ENCODE measurements at regions not wholly inside any gene's neighbourhood (a gene's known extent, or its start where the extent isn't known, plus 50 kb on each side); places are given as distances from the start of the nearest gene placed in this dataset.
"Not testable (repeated sequence)": the region's sequence is repeated elsewhere in the genome, so short reads cannot be mapped to it uniquely, and the experiment has no call there.

DNA sequence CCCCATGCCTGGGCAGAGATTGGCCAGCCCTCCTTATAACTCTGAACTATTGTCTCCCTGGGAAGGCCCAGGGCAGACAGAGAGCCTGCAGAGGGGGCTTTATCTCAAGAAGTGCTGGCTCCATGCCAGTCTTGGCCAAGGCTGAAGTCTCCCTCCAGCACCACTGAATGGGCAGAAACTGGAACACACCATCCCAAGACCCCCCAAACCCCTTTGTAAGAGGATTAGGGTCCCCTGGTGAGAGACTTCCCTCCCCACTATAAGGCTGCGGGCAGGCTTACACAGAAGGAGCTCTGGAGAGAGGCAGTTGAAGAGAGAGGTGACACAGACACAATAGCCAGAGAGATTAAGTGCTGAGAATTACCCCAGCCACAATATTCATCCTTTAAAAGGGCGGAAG, 97.2 kb downstream of the NAV1 start:
- no peak for FAIRE-seq
- no peak for DNase-seq (ENCODE audit: insufficient read length, low spot score)

- DNase-seq (ENCODE audit: insufficient read length, low spot score): no peak
Measured at GRCh38 chr1:201636510-201636971, 97.6 kb downstream of the NAV1 start.

GRCh38 chr1:201637282-201638079, 98.6 kb downstream of the NAV1 start:
- FAIRE-seq: no peak
- DNase-seq (ENCODE audit: insufficient read length, low spot score): no peak

More at GRCh38 chr1:201636510-201636971, 97.6 kb downstream of the NAV1 start:
- FAIRE-seq: peak; percentile 46

- no peak for FAIRE-seq
- no peak for DNase-seq (ENCODE audit: insufficient read length, low spot score)
Measured at GRCh38 chr1:201639391-201639790, 100.5 kb downstream of the NAV1 start.

DNA sequence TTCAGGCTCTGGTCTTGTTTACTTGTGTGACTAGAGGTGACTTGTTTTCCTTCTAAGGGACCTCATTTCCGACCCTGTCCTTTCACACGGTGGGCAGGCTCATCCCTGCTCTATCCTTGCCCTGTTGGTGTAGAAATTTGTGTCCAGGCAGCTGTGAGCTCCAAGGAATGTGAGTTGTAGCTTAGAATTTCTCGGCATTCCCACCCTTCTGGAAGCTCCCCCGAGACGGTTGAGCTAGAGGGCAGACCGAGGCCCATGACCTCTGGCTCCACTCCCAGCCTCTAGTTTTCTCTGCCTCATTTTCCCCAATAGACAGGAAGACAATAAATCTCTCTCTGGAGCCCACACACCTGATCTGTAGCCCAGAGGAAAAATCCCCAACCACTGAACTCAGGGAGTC, 100.9 kb downstream of the NAV1 start:
- DNase-seq (ENCODE audit: insufficient read length, low spot score): no peak
- FAIRE-seq: no peak

DNA sequence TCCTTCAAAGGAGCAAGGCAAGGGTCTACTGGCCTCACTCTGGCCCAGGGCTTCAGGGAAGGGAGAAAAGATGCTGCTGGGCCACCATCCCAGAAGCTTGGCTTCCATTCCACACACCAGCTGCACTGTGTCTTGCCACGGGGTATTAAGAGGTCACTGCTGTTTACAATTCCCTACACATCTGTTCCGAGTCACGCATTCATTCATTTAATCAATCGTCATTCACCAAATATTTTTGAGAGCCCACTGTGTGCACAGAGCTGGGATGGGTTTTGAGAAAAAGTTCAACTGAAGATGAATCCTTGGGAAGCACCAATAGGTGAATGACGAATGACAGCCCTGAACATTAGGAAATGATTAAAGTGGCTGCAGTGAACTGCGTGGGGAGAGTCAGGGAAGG, 101.7 kb downstream of the NAV1 start:
- FAIRE-seq: no peak
- DNase-seq (ENCODE audit: insufficient read length, low spot score): no peak

DNA sequence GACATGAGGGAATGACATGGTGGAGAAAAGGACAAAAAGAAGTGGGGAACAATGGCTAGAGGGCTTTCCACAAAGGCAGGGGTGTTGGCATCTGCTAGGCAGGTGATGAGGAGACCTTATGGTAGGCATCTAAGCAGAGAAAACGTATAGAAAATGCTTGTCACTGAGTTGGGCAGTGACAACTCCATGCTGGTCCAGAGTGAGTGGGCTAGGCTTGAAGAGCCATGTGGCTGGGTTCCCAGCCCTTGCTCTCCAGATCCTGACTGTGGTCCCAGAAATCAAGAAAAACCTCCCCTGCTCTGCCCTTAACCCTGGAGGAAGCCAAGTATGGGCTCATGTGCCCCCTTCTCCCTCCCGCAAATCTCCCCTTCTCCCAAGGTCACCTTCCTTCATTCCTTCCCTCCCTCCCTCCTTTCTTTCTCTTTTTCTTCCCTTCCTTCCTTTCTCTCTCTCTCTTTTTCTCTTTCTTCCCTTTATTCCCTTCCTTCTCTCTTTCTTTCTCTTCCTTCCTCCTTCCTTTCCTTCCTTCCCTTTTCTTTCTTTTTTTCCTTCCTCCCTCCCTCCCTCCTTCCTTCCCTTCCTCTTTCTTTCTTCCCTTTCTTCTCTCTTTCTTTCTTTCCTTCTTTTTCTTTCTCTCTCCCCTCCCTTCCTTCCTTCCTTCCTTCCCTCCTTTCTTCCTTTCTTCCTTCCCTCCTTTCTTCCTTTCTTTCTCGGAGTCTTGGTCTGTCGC, 102.8 kb downstream of the NAV1 start:
- FAIRE-seq: no peak
- no peak for DNase-seq (ENCODE audit: insufficient read length, low spot score)

GRCh38 chr1:201643835-201644104, 104.8 kb downstream of the NAV1 start:
- FAIRE-seq (no peak), DNase-seq (ENCODE audit: insufficient read length, low spot score) (no peak)

DNA sequence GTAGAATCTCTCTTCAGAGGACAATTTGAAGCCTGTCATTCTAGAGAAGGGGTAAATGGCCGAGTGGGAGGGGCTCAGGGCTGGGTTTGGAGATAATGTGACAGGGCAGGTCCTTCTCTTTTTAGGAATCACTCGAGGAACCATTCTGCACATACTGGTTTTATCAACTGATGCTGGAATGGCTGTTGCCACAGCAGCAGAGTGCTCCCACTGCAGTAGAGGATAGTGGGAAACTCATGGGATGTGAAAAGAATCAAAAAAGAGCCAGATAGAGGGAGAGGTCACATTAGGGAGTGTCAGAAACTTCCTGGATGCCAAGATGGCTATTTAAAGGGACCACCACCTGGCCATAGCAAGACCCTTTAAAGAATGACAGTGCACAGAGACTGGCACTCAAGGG, 105.3 kb downstream of the NAV1 start:
- no peak for DNase-seq (ENCODE audit: insufficient read length, low spot score)
- FAIRE-seq: no peak

- FAIRE-seq; DNase-seq (ENCODE audit: insufficient read length, low spot score): not testable (repeated sequence)
Measured at GRCh38 chr1:201645000-201645399, 106.1 kb downstream of the NAV1 start.

- FAIRE-seq (no peak), DNase-seq (ENCODE audit: insufficient read length, low spot score) (no peak)
Measured at GRCh38 chr1:201645956-201646355, 107.0 kb downstream of the NAV1 start.

DNA sequence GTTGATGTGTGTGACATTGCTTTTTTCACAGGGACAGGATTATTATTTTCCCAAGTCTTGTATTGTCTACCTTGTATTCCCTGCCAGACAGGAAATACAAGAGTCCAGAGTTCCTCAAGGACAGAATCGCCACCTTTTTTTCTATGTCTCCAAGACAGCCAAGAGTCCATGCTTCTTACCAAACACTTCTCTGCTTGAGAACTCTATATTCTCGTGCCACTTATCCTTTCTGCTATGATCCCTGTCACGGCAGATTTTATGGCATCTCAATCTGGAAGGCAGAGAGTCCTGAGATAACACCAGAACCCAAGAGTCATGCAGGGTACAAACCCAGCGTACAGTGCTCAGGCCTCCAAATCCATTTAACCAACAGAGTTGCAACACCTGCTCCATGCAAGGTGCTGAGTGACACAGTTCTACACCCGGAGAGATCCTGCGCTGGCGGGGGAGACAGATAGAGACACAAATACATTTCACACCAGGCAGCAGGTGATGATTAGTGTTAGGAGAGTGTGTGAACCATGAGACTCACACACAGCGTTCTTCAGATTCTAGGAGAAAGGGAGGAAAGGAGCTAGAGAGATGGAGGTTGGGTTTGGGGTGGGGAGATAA, 107.6 kb downstream of the NAV1 start:
- FAIRE-seq (no peak), DNase-seq (ENCODE audit: insufficient read length, low spot score) (no peak)

- DNase-seq (ENCODE audit: insufficient read length, low spot score): no peak
- FAIRE-seq: no peak
Measured at GRCh38 chr1:201647094-201647493, 108.2 kb downstream of the NAV1 start.

- FAIRE-seq: no peak
- DNase-seq (ENCODE audit: insufficient read length, low spot score): no peak
Measured at GRCh38 chr1:201647722-201648065, 108.8 kb downstream of the NAV1 start.

DNA sequence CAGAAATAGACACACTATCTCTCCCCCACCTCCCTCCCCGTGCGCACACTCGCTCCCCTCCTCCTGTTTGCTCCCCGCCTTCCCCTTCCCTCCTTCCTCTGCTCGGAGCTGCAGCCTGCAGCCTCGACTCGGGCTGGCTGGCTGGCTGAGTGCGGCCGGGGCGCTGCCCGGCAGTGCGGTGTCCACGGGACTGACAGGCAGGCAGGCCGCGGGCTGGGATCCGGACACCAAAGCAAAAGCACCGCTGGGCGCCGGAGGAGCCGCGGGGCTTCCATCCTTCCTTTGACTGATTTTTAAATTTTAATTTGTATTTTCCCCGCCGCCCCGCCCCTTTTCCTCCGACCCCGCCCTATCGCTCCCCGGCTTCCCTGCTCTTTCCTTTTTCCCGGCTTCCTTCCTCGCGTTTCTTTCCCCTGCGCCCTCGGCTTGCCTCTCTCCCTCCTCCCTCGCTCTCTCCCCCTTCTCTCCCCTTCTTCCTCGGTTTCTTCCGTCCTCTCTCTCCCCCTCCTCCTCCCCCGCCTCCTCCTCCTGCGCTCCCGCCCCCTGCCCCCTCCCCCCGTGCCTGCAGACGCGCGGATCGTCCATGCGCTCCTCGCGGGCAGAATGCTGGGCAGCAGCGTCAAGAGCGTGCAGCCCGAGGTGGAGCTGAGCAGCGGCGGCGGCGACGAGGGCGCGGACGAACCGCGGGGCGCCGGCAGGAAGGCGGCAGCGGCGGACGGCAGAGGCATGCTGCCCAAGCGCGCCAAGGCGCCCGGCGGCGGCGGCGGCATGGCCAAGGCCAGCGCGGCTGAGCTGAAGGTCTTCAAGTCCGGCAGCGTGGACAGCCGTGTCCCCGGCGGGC, 109.4 kb downstream of the NAV1 start:
- FAIRE-seq: peak; percentile 74

DNA sequence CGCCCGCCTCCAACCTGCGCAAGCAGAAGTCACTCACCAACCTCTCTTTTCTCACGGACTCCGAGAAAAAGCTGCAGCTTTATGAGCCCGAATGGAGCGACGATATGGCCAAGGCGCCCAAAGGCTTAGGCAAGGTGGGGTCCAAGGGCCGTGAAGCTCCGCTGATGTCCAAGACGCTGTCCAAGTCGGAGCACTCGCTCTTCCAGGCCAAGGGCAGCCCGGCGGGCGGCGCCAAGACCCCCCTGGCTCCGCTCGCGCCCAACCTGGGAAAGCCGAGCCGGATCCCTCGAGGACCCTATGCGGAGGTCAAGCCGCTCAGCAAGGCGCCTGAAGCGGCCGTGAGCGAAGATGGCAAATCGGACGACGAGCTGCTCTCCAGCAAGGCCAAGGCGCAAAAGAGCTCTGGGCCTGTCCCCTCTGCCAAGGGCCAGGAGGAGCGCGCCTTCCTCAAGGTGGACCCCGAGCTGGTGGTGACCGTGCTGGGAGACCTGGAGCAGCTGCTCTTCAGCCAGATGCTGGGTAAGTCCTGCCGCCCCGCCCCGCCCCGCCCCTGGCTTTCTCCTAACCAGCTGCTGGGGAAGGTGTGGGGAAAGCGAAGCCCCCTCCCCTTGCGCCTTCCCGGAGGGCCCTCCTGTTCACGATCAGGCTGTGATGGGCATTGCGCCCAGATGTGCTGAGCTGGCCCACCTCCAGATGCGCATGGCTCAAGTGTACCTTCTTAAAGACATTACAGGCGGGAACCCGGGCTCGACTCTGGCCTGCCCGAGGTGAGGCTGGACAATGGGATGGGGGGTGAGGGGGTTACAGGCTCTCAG, 110.2 kb downstream of the NAV1 start:
- DNase-seq (ENCODE audit: insufficient read length, low spot score) (no peak), FAIRE-seq (no peak)

More for the DNA sequence above, 109.4 kb downstream of the NAV1 start:
- DNase-seq (ENCODE audit: insufficient read length, low spot score): peak; percentile 69

DNA sequence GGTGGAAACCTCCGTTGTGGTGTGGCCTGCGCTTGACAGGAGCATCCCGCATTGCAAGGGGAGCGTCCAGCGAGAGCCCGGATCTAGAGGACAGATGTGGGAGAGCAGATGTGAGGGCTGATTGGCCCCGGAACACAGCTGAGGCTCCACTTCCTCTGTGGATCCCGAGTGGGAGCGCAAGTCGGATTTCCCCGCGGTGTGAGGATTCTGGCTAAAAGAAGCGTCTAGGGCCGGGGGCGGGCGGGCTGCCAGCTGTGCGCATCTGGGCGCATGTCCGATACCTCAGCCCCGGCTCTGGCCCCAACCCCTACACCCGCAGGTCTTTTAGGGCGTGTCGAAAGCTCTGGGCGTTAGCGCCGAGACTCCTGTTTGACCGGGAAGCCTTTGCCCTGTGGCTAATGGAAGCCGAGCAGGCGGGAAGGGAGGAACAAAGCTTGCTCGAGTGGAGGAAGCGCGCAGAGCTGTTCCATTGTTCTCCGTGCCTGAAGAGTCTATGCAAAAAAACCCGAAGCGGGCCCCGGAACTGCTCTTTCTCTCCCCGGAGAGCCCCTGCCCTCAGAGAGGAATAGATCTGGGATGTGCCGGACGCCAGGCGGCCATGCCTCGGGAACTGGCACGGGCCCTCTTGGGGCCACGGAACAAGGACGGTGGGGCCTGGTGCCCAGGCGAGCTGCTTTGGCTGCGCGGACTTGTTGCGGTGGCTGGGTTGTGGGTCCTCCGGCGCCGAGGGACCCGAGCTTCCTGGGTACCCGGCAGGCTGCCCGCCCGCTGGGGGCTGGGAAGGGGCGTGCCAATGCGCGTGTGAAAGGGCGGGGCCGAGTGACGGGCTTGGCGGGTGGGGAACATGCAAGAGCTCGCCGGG, 111.1 kb downstream of the NAV1 start:
- DNase-seq (ENCODE audit: insufficient read length, low spot score): peak; percentile 50
- FAIRE-seq: no peak

DNA sequence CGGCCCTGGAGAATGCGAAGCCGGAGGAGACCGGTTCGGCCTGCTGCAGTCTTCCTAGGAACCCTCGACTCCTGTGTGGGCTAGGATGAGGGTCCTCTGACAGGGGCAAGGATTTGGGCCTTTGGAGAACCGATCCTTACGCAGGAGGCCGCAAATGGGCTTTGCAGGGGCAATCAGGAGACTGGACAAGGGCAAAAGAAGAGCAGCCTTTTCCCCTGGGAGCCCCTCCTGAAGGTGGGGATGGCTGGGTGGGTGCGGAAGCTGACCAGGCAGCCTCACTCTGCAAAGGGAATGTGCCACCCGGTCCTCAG, 111.7 kb downstream of the NAV1 start:
- DNase-seq (ENCODE audit: insufficient read length, low spot score): no peak

DNA sequence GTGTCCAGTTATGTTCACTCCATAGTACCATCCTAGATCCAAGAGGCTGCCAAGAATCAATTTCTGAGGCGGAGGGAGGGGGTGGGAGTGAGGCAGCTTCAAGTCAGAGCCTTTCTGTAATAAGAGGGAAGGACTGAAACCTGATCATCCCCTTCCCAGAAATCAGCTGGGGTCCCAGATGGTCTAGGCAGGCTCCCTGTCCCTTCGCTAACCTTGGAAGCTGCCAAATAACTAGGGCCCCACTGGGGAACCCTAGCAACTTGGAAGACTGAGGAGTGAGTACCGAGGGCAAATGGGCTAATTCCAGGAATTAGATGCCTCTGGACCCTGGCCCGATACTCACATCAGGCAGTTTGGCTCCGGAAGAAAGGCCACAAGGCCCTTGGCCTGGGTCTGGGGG, 113.3 kb downstream of the NAV1 start:
- FAIRE-seq: no peak
- no peak for DNase-seq (ENCODE audit: insufficient read length, low spot score)

More for the DNA sequence above, 111.7 kb downstream of the NAV1 start:
- FAIRE-seq: no peak
